Esophagus muscularis mucosa (tissue), 4 donors: ENCODE measurements at regions not wholly inside any gene's neighbourhood (a gene's known extent, or its start where the extent isn't known, plus 50 kb on each side); places are given as distances from the start of the nearest gene placed in this dataset.

Experiments used
- DNase-seq: peaks from one replicate; pipeline ENCODE4 v3.0.0-alpha.2; 2017; ENCODE audit errors: extremely low spot score
- H3K27ac ChIP-seq, 4 donors: fragments of 200-600 bp; sonication (generic); replicated peaks in 1 of 4; 1 replicate in 3 of 4; 2 replicates in 1 of 4; pipeline ENCODE4 v1.5.1; 2016 to 2019; ENCODE audit warnings: mild to moderate bottlenecking in 1 of 4
- H3K27me3 ChIP-seq, 4 donors: fragments of 200-600 bp; sonication (generic); one replicate each; pipeline versions ENCODE4 v1.5.1 to v1.6.0; 2016 to 2019
- H3K36me3 ChIP-seq, 4 donors: fragments of 200-600 bp; sonication (generic); one replicate each; pipeline ENCODE4 v1.5.1; 2016 to 2019
- H3K4me1 ChIP-seq, 4 donors: fragments of 200-600 bp; sonication (generic); one replicate each; pipeline ENCODE4 v1.5.1; 2016 to 2019
- H3K4me3 ChIP-seq, 4 donors: fragments of 200-600 bp; sonication (generic); 1 replicate in 2 of 4; 2 replicates in 2 of 4; pipeline ENCODE4 v1.5.1; 2016 to 2019; ENCODE audit warnings: mild to moderate bottlenecking in 4 of 4, moderate library complexity in 1 of 4
- H3K9me3 ChIP-seq, 4 donors: fragments of 200-600 bp; sonication (generic); 1 replicate in 3 of 4; 2 replicates in 1 of 4; pipeline ENCODE4 v1.5.1; 2016 to 2019
- CTCF ChIP-seq, 3 experiments: fragments of 200-600 bp in 2 of 3; fragments of 450-650 bp in 1 of 3; sonication (generic) in 2 of 3; IDR thresholded peaks; one replicate each; pipeline ENCODE4 v1.5.1; 2017 to 2019; ENCODE audit warnings: antibody characterized with exemption in 3 of 3, mild to moderate bottlenecking in 2 of 3, moderate library complexity in 1 of 3
- EP300 ChIP-seq: sonication (generic); formaldehyde crosslinking; IDR thresholded peaks from one replicate; pipeline ENCODE4 v1.6.1; 2017; ENCODE audit warnings: antibody characterized with exemption
- POLR2A ChIP-seq: fragments of 450-650 bp; IDR thresholded peaks from one replicate; pipeline ENCODE4 v1.6.1; 2017; ENCODE audit warnings: antibody characterized with exemption, moderate library complexity, mild to moderate bottlenecking, low read depth
- POLR2AphosphoS5 ChIP-seq, 2 donors: sonication (generic); formaldehyde crosslinking; IDR thresholded peaks; one replicate each; pipeline ENCODE4 v1.6.1; 2017; ENCODE audit warnings: antibody characterized with exemption in 2 of 2
- WGBS: methylation state at CpG from one replicate; pipeline ENCODE4 v1.1.5; 2018; 5-methylcytosine and 5-hydroxymethylcytosine counted together
- intact Hi-C: fragments of 100-400 bp; cut with DNase I; formaldehyde crosslinking; loops from one replicate; pipeline ENCODE4 v1.15.1; 2023

GRCh38 chr11:109037856-109038780, 373.2 kb downstream of the DDX10 start:
- H3K36me3 ChIP-seq, result no peaks in the 10 kb centered on the region
- H3K27me3 ChIP-seq, result no peaks in the 10 kb centered on the region
- H3K27ac ChIP-seq, result peak overlapping the region in 1 of 4 donors; percentile 19
- intact Hi-C loops, result no loop called here
- H3K9me3 ChIP-seq, result no peaks in the 10 kb centered on the region
- no peak for TF ChIP-seq POLR2A
- TF ChIP-seq POLR2AphosphoS5 (IDR thresholded peaks at IDR 0.05), result no peak
- no peak for TF ChIP-seq EP300
- TF ChIP-seq CTCF (IDR thresholded peaks at IDR 0.05), result no peak
- 39% methylated on average over 3 of the region's 3 CpGs for WGBS
- H3K4me1 ChIP-seq, result peaks cover 0 to 26% (median 18%) of the 10 kb centered on the region in 4 donors
- DNase-seq, result peak; percentile 79
- no peak overlapping the region for H3K4me3 ChIP-seq

GRCh38 chr11:109039611-109040010, 374.7 kb downstream of the DDX10 start:
- 52% methylated on average over 2 of the region's 2 CpGs for WGBS
- Histone ChIP-seq H3K36me3 (no peaks in the 10 kb centered on the region), H3K9me3 (no peaks in the 10 kb centered on the region), H3K27ac (no peak overlapping the region), H3K27me3 (no peaks in the 10 kb centered on the region), H3K4me1 (peaks cover 0 to 26% (median 18%) of the 10 kb centered on the region in 4 donors), H3K4me3 (no peak overlapping the region)
- peak in 1 of 2 donors; percentile 11 for TF ChIP-seq POLR2AphosphoS5 (IDR thresholded peaks at IDR 0.05)
- TF ChIP-seq EP300, result no peak
- intact Hi-C loops, result no loop called here
- DNase-seq, result no peak

GRCh38 chr11:109040303-109040702, 375.4 kb downstream of the DDX10 start:
- TF ChIP-seq EP300, result no peak
- no peak for TF ChIP-seq POLR2A
- no peak for TF ChIP-seq POLR2AphosphoS5 (IDR thresholded peaks at IDR 0.05)
- TF ChIP-seq CTCF (IDR thresholded peaks at IDR 0.05), result no peak
- DNase-seq, result peak; percentile 7
- peaks cover 0 to 26% (median 18%) of the 10 kb centered on the region in 4 donors for H3K4me1 ChIP-seq
- H3K9me3 ChIP-seq, result no peaks in the 10 kb centered on the region
- 93% methylated on average over 3 of the region's 3 CpGs for WGBS
- no peak overlapping the region for H3K4me3 ChIP-seq
- intact Hi-C loops, result no loop called here
- no peaks in the 10 kb centered on the region for H3K27me3 ChIP-seq
- H3K36me3 ChIP-seq, result no peaks in the 10 kb centered on the region
- H3K27ac ChIP-seq, result no peak overlapping the region

GRCh38 chr11:109041876-109042275, 377.0 kb downstream of the DDX10 start:
- peak; percentile 39 for DNase-seq
- Histone ChIP-seq H3K4me3 (no peak overlapping the region), H3K27me3 (no peaks in the 10 kb centered on the region), H3K36me3 (no peaks in the 10 kb centered on the region), H3K4me1 (peaks cover 0 to 26% (median 18%) of the 10 kb centered on the region in 4 donors), H3K27ac (no peak overlapping the region), H3K9me3 (no peaks in the 10 kb centered on the region)
- 93% methylated on average over 3 of the region's 3 CpGs for WGBS
- TF ChIP-seq EP300, result no peak
- no peak for TF ChIP-seq POLR2A
- TF ChIP-seq CTCF (IDR thresholded peaks at IDR 0.05), result no peak
- TF ChIP-seq POLR2AphosphoS5 (IDR thresholded peaks at IDR 0.05), result no peak
- intact Hi-C loops, result no loop called here

GRCh38 chr11:109043315-109043714, 378.4 kb downstream of the DDX10 start:
- H3K9me3 ChIP-seq, result no peaks in the 10 kb centered on the region
- H3K4me1 ChIP-seq, result peaks cover 0 to 18% (median 13%) of the 10 kb centered on the region in 4 donors
- no peak overlapping the region for H3K27ac ChIP-seq
- WGBS, result 69% methylated on average over 3 of the region's 3 CpGs
- peak; percentile 12 for DNase-seq
- no peaks in the 10 kb centered on the region for H3K27me3 ChIP-seq
- intact Hi-C loops, result no loop called here
- H3K36me3 ChIP-seq, result no peaks in the 10 kb centered on the region
- H3K4me3 ChIP-seq, result no peak overlapping the region
- TF ChIP-seq POLR2A (no peak), POLR2AphosphoS5 (IDR thresholded peaks at IDR 0.05) (no peak), CTCF (IDR thresholded peaks at IDR 0.05) (no peak), EP300 (no peak)
